ENCODE measurements at regions not wholly inside any gene's neighbourhood (a gene's known extent, or its start where the extent isn't known, plus 50 kb on each side); places are given as distances from the start of the nearest gene placed in this dataset.

GRCh38 chr14:61188978-61189808, 91.9 kb downstream of the TMEM30B start:
- peak in 4 of 6 experiments; percentile 22 to 60 (median 34) for TF ChIP-seq CTCF (IDR thresholded peaks at IDR 0.05)
- no peak for TF ChIP-seq POLR2A (IDR thresholded peaks at IDR 0.05)
